Heart right ventricle (tissue), 16 donors: ENCODE measurements at regions not wholly inside any gene's neighbourhood (a gene's known extent, or its start where the extent isn't known, plus 50 kb on each side); places are given as distances from the start of the nearest gene placed in this dataset.
"Not testable (repeated sequence)": the region's sequence is repeated elsewhere in the genome, so short reads cannot be mapped to it uniquely, and the experiment has no call there.

ENCODE experiments used
- ATAC-seq, 8 donors: fragments of 200-7000 bp; cut with Tn5 transposase; one replicate each; pipeline ENCODE4 v1.9.1; 2020; ENCODE audit warnings: mild to moderate bottlenecking in 8 of 8, moderate library complexity in 8 of 8, moderate number of reproducible peaks in 1 of 8
- DNase-seq, 2 donors: peaks; one replicate each; pipeline ENCODE4 v3.0.0-alpha.2; 2020
- H3K27ac ChIP-seq, 10 donors: fragments of 200-600 bp; sonication (generic) in 2 of 10; one replicate each; pipeline versions ENCODE4 v1.5.0 to v1.8.0; 2020 to 2022; ENCODE audit warnings: mild to moderate bottlenecking in 3 of 10
- H3K27me3 ChIP-seq, 7 donors: fragments of 200-600 bp; one replicate each; pipeline ENCODE4 v1.8.0; 2021 to 2022; ENCODE audit warnings: mild to moderate bottlenecking in 2 of 7
- H3K36me3 ChIP-seq, 9 donors: fragments of 200-600 bp; sonication (generic) in 1 of 9; one replicate each; pipeline versions ENCODE4 v1.5.0 to v1.8.0; 2020 to 2022; ENCODE audit warnings: mild to moderate bottlenecking in 2 of 9
- H3K4me1 ChIP-seq, 9 donors: fragments of 200-600 bp; sonication (generic) in 1 of 9; one replicate each; pipeline versions ENCODE4 v1.5.0 to v1.8.0; 2020 to 2022; ENCODE audit warnings: mild to moderate bottlenecking in 4 of 9
- H3K4me3 ChIP-seq, 10 donors: fragments of 200-600 bp; sonication (generic) in 2 of 10; one replicate each; pipeline versions ENCODE4 v1.5.0 to v1.8.0; 2020 to 2022; ENCODE audit warnings: mild to moderate bottlenecking in 7 of 10, moderate library complexity in 2 of 10
- H3K9me3 ChIP-seq, 11 donors: fragments of 200-600 bp in 10 of 11; sonication (generic) in 2 of 11; one replicate each; pipeline versions ENCODE4 v1.5.0 to v1.8.0; 2013 to 2022; ENCODE audit warnings: mild to moderate bottlenecking in 2 of 11, control low read depth in 1 of 11, moderate library complexity in 1 of 11
- WGBS, 2 donors: extraction: QIAGEN DNeasy Blood & Tissue Kit; methylation state at CpG; one replicate each; pipeline ENCODE4 v1.1.7; 2013; ENCODE audit warnings: inconsistent platforms in 1 of 2; 5-methylcytosine and 5-hydroxymethylcytosine counted together
- intact Hi-C, 10 donors: fragments of 100-400 bp; cut with DNase I; formaldehyde crosslinking; loops; one replicate each; pipeline versions ENCODE4 v1.11.1 to v1.14.2; 2022
- TF ChIP-seq, protein P1 (sequence below), 9 donors: fragments of 200-600 bp; sonication (generic) in 2 of 9; IDR thresholded peaks; one replicate each; pipeline versions ENCODE4 v1.5.0 to v1.8.0; 2021 to 2022; ENCODE audit warnings: antibody characterized with exemption in 9 of 9, mild to moderate bottlenecking in 5 of 9, moderate library complexity in 1 of 9
- donor health status: Arrhythmogenic right ventricular cardiomyopathy.
- donor health status: ischemic (EF 13 %, LVEDD 7.1; RV severe dilation, severe dysfunction).
- donor health status: healthy with polysubstance abuse.
- donor health status: DM: no; HTN: yes; CAD: no.
- donor health status: DM: no; HTN: no; CAD: no.
- donor health status: ischemic (EF 25% LVEDD 6.9; RV normal size, moderate dysfunction).
- donor health status: ischemic (EF 25% LVEDD 5.7; RV mildly dilated, moderate dysfunction).
- donor health status: healthy.
- donor health status: DM: yes; HTN: yes; CAD: no.
- donor health status: Ischemic cardiomyopathy.
- donor health status: ischemic (EF 35%, LVEDD 5.7; RV mildly dilated, moderate dysfunction).
- donor health status: nonischemic (EF 11% LVEDD 7.7; RV severe dilation, severe dysfunction).
- donor health status: DM: yes; HTN: yes; CAD: no.
- donor health status: PGD.
- donor health status: ischemic (EF 29% LVEDD 5.4; RV normal size, mild dysfunction).
- donor health status: nonischemic (EF 23%, LVEDD 6.1; RV moderate dilation, normal function).

GRCh38 chr10:56181607-56182006, 179.5 kb downstream of the ZWINT start:
- DNase-seq (no peak), ATAC-seq (no peak)
- no peaks in the 10 kb centered on the region for H3K27me3 ChIP-seq
- H3K9me3 ChIP-seq: peaks cover 0 to 6% (median 0%) of the 10 kb centered on the region in 11 donors
- TF ChIP-seq, protein P1, sequence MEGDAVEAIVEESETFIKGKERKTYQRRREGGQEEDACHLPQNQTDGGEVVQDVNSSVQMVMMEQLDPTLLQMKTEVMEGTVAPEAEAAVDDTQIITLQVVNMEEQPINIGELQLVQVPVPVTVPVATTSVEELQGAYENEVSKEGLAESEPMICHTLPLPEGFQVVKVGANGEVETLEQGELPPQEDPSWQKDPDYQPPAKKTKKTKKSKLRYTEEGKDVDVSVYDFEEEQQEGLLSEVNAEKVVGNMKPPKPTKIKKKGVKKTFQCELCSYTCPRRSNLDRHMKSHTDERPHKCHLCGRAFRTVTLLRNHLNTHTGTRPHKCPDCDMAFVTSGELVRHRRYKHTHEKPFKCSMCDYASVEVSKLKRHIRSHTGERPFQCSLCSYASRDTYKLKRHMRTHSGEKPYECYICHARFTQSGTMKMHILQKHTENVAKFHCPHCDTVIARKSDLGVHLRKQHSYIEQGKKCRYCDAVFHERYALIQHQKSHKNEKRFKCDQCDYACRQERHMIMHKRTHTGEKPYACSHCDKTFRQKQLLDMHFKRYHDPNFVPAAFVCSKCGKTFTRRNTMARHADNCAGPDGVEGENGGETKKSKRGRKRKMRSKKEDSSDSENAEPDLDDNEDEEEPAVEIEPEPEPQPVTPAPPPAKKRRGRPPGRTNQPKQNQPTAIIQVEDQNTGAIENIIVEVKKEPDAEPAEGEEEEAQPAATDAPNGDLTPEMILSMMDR (IDR thresholded peaks at IDR 0.05): no peak
- no peak overlapping the region for H3K27ac ChIP-seq
- H3K36me3 ChIP-seq: no peaks in the 10 kb centered on the region
- H3K4me1 ChIP-seq: peaks cover 0 to 8% (median 0%) of the 10 kb centered on the region in 9 donors
- intact Hi-C loops: no loop called here
- H3K4me3 ChIP-seq: no peak overlapping the region
- 64 to 70% methylated on average over 2 of the region's 2 CpGs for WGBS, 2 donors

GRCh38 chr10:56178210-56178609, 182.8 kb downstream of the ZWINT start:
- intact Hi-C loops: no loop called here
- DNase-seq (peak; percentile 12 to 74), ATAC-seq (peak; percentile 91 to 100 (median 99))
- H3K4me3 ChIP-seq: no peak overlapping the region
- H3K9me3 ChIP-seq: no peaks in the 10 kb centered on the region
- peak overlapping the region in 6 of 10 donors; percentile 25 to 65 (median 54) for H3K27ac ChIP-seq
- H3K36me3 ChIP-seq: no peaks in the 10 kb centered on the region
- no peaks in the 10 kb centered on the region for H3K27me3 ChIP-seq
- 12 to 23% methylated on average over 4 of the region's 4 CpGs for WGBS, 2 donors
- H3K4me1 ChIP-seq: peaks cover 0 to 8% (median 0%) of the 10 kb centered on the region in 9 donors
- TF ChIP-seq, protein P1 (IDR thresholded peaks at IDR 0.05): no peak

- not testable (repeated sequence) for H3K27ac ChIP-seq
Measured at GRCh38 chr10:56155091-56155513, 206.0 kb downstream of the ZWINT start.

GRCh38 chr10:56146806-56147205, 214.3 kb downstream of the ZWINT start:
- no peaks in the 10 kb centered on the region for H3K36me3 ChIP-seq
- no peak for DNase-seq
- intact Hi-C loops: no loop called here
- ATAC-seq: no peak
- TF ChIP-seq, protein P1 (IDR thresholded peaks at IDR 0.05): no peak
- WGBS, 2 donors: 75 to 86% methylated on average over 2 of the region's 2 CpGs
- H3K27ac ChIP-seq: no peak overlapping the region
- H3K4me1 ChIP-seq: no peaks in the 10 kb centered on the region
- peaks cover 0 to 20% (median 0%) of the 10 kb centered on the region in 11 donors for H3K9me3 ChIP-seq
- H3K4me3 ChIP-seq: no peak overlapping the region
- no peaks in the 10 kb centered on the region for H3K27me3 ChIP-seq

More at GRCh38 chr10:56155091-56155513, 206.0 kb downstream of the ZWINT start:
- H3K27me3 ChIP-seq, H3K36me3 ChIP-seq, intact Hi-C loops, H3K4me1 ChIP-seq, ATAC-seq, DNase-seq, H3K4me3 ChIP-seq: not testable (repeated sequence)
- H3K9me3 ChIP-seq: peaks cover 0 to 38% (median 0%) of the 10 kb centered on the region in 11 donors
- WGBS, 2 donors: 94 to 96% methylated on average over 40 to 41 of the region's 41 CpGs

- Histone ChIP-seq H3K9me3 (no peaks in the 10 kb centered on the region), H3K4me1 (no peaks in the 10 kb centered on the region), H3K27me3 (no peaks in the 10 kb centered on the region), H3K27ac (no peak overlapping the region), H3K4me3 (no peak overlapping the region), H3K36me3 (no peaks in the 10 kb centered on the region)
- intact Hi-C loops: no loop called here
- 81% methylated on average over 1 of the region's 1 CpG for WGBS, 2 donors
- DNase-seq (no peak), ATAC-seq (no peak)
- TF ChIP-seq, protein P1 (IDR thresholded peaks at IDR 0.05): no peak
Measured at GRCh38 chr10:56142092-56142728, 218.8 kb downstream of the ZWINT start.
